Fibroblast of mammary gland (primary cell): ENCODE measurements at regions not wholly inside any gene's neighbourhood (a gene's known extent, or its start where the extent isn't known, plus 50 kb on each side); places are given as distances from the start of the nearest gene placed in this dataset.

Experiments used
- DNase-seq: peaks from one replicate; pipeline ENCODE4 v3.0.0-alpha.2; 2010; ENCODE audit warnings: low read depth
- H3K4me3 ChIP-seq: 2 replicates; pipeline ENCODE4 v1.5.1; 2011; ENCODE audit warnings: low read depth, mild to moderate bottlenecking, low read length, moderate library complexity; ENCODE audit not compliant: control insufficient read depth
- TF ChIP-seq, protein P1 (sequence below): conservative IDR thresholded peaks from 2 replicates; pipeline ENCODE4 v1.5.1; 2011; ENCODE audit warnings: low read depth, low read length, inconsistent platforms; ENCODE audit not compliant: control insufficient read depth, insufficient read depth

DNA sequence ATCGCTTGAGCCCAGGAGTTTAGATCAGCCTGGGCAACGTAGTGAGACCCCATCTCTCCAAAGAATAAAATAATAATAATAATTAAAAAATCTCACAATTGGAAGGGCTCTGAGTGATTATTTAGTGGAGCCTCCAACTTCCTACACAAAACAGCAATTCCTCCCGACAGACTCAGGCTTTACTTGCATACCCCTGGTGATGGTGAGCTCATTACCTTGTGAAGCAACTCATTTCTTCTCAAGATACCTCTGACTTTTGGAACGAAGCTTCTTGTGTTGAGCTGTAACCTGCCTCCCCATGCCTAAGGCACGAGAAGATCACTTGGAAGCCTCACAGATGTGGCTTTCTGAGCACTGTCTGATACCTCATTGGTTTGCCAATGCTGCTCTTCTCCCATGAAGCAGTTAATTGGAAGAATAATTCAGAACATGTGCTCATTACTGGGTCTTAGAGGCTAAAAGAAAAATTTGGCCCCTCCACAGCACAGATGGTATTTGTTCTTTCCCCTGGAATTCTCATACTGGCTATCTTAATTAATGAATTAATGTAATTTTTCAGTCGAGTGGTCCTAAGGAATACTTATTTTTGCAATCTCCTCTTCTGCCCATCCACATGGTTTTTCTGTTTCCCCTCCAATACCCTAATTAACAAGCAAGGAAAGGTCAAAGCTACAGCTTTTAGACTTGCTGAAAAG, 769.0 kb downstream of the TYW1 start:
- no peak overlapping the region for H3K4me3 ChIP-seq
- DNase-seq, result no peak
- TF ChIP-seq, protein P1, sequence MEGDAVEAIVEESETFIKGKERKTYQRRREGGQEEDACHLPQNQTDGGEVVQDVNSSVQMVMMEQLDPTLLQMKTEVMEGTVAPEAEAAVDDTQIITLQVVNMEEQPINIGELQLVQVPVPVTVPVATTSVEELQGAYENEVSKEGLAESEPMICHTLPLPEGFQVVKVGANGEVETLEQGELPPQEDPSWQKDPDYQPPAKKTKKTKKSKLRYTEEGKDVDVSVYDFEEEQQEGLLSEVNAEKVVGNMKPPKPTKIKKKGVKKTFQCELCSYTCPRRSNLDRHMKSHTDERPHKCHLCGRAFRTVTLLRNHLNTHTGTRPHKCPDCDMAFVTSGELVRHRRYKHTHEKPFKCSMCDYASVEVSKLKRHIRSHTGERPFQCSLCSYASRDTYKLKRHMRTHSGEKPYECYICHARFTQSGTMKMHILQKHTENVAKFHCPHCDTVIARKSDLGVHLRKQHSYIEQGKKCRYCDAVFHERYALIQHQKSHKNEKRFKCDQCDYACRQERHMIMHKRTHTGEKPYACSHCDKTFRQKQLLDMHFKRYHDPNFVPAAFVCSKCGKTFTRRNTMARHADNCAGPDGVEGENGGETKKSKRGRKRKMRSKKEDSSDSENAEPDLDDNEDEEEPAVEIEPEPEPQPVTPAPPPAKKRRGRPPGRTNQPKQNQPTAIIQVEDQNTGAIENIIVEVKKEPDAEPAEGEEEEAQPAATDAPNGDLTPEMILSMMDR, result no peak

DNA sequence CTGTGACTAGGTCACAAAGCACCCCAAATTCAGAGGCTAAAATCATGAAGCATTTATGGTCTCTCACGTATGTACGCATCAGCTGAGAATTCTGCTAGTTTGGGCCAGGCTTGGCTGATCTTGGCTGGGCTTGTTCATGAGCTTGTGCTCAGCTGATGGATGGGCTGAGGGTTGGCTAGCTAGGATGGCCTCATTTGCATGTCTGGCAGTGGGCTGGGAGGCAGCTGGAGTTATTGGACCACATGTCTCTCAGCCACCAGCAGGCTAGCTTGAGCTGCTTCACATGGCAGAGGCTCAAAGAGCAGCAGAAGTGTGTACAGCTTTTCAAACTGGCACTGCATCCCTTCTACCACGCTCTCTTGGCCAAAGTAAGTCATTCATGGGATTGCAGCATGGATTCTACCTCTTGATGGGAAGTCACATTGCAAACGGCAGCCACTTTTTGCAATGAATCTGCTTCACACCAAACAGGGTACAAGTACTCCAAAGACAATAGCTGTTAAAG, 770.3 kb downstream of the TYW1 start:
- TF ChIP-seq, protein P1, result no peak
- no peak for DNase-seq
- no peak overlapping the region for H3K4me3 ChIP-seq

GRCh38 chr7:67771846-67772605, 775.4 kb downstream of the TYW1 start:
- TF ChIP-seq, protein P1, result no peak

DNA sequence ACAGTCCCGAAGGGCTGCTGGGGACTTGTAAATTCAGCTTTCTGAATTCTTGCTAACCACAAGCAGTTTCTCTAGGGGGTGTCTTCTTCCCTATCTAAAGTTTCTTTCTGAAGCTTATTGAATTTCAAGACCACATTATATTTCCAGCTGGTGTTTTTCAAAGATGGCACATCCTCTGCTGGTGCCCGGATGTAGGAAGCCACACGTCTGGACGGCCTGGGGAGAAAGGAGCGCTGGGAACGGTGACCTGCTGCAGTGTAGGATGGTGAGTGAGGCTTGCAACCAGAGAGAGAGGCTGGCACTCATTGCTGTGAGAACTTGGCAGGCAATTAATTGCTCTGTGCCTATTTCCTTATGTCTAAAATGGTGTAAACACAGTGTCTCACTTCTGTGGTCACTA, 776.4 kb downstream of the TYW1 start:
- DNase-seq, result no peak
- TF ChIP-seq, protein P1, result no peak

More at GRCh38 chr7:67771846-67772605, 775.4 kb downstream of the TYW1 start:
- no peak overlapping the region for H3K4me3 ChIP-seq
- no peak for DNase-seq

GRCh38 chr7:67777119-67777518, 780.5 kb downstream of the TYW1 start:
- H3K4me3 ChIP-seq, result no peak overlapping the region
- DNase-seq, result no peak
- TF ChIP-seq, protein P1, result no peak

More for the DNA sequence above, 776.4 kb downstream of the TYW1 start:
- H3K4me3 ChIP-seq, result no peak overlapping the region

DNA sequence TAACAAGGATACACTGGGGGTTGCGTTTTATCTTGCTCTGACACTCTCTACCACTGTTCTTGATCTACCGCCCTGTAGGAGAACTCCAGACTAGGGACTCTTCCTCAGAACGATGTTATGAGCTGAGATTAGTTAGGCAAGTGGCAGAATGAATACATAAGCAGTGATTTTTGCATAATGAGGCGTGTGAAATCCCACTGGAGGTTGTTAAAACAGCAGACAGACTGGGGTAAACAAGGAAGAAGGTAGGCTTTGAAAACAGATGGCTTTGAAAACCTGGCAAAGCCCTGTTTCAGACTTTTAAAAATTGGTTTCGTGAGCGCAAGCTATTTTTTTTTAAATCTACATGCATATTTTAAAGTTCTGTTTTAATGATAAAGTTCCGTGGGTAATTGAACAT, 785.2 kb downstream of the TYW1 start:
- DNase-seq, result no peak
- TF ChIP-seq, protein P1, result no peak
- no peak overlapping the region for H3K4me3 ChIP-seq
